ENCODE measurements at regions not wholly inside any gene's neighbourhood (a gene's known extent, or its start where the extent isn't known, plus 50 kb on each side); places are given as distances from the start of the nearest gene placed in this dataset.

DNA sequence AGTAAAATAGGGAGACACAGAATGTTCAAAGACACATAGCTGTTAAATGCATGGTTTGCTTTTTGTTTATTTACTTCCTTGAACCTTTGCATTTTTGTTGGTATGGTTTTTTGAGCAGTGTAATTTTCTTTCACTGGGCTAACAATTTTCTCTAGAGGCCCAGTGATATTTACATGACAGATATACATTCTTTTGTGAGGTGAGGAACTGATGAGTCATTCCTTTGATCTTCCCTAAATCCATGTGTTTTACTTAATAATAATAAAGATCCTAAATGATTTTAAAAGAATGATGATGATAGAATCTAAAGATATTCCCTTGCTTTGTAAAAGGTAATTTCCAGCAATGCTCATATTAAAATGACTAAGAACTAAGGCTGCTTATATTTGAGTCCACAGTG lies 188.5 kb upstream of the ANK3 start:
- TF ChIP-seq, protein P1, sequence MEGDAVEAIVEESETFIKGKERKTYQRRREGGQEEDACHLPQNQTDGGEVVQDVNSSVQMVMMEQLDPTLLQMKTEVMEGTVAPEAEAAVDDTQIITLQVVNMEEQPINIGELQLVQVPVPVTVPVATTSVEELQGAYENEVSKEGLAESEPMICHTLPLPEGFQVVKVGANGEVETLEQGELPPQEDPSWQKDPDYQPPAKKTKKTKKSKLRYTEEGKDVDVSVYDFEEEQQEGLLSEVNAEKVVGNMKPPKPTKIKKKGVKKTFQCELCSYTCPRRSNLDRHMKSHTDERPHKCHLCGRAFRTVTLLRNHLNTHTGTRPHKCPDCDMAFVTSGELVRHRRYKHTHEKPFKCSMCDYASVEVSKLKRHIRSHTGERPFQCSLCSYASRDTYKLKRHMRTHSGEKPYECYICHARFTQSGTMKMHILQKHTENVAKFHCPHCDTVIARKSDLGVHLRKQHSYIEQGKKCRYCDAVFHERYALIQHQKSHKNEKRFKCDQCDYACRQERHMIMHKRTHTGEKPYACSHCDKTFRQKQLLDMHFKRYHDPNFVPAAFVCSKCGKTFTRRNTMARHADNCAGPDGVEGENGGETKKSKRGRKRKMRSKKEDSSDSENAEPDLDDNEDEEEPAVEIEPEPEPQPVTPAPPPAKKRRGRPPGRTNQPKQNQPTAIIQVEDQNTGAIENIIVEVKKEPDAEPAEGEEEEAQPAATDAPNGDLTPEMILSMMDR (conservative IDR thresholded peaks at IDR 0.05): no peak
- no peak for TF ChIP-seq EZH2 (IDR thresholded peaks at IDR 0.05; ENCODE audit: low read depth)

Measured in PC-9 (cell line).